ENCODE measurements at regions not wholly inside any gene's neighbourhood (a gene's known extent, or its start where the extent isn't known, plus 50 kb on each side); places are given as distances from the start of the nearest gene placed in this dataset.
"Not testable (repeated sequence)": the region's sequence is repeated elsewhere in the genome, so short reads cannot be mapped to it uniquely, and the experiment has no call there.

GRCh38 chr5:161036296-161036695 is 184.3 kb upstream of the ATP10B start:
- no peak for DNase-seq

GRCh38 chr5:161034451-161034850 is 182.4 kb upstream of the ATP10B start:
- DNase-seq = no peak

DNA sequence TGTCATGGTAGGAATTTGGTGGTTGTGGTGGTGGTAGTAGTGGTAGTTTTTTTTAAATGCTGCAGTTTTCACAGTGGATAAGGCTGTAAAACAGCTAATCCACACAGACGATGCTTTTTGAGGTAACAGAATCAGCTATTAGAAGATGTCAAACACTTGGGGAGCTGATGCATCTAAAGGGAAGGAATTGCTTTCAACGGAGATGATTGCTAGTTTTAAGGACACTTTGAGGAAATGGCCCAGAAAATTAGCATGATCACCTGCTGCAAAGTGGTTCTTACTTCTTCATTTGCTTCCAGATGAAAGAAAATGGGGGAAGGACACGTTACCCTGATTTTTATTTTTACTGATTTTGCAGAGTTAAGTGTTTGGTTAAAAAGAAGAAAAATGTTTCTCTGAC is 178.2 kb upstream of the ATP10B start:
- DNase-seq = no peak

- DNase-seq = peak in 3 of 51 donors; percentile 1 to 3 (median 2)
These were observed 175.8 kb upstream of the ATP10B start for GRCh38 chr5:161027763-161028162.

GRCh38 chr5:161023551-161023950 is 171.5 kb upstream of the ATP10B start:
- no peak for DNase-seq

GRCh38 chr5:161022151-161022550 is 170.1 kb upstream of the ATP10B start:
- no peak for DNase-seq

DNA sequence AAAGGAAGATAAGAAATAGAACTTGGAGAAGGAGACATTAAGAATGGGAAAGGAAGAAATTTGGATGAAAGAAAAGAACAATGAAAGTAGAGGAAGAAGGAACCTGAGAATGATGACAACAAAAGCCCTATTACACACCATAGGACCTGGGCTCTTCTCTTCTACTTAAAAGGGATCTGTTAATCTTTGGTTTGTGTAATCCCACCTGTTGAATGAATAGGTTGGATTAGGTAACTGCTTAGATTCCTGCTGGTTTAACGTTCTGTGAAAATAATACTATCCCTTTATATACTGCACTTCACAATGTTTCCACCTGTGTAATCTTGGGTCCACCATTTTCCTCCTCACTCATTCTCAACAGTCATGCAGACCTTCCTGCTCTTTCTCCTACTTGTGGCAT is 157.8 kb upstream of the ATP10B start:
- DNase-seq = no peak

GRCh38 chr5:161009194-161009593 is 157.2 kb upstream of the ATP10B start:
- DNase-seq = no peak

DNA sequence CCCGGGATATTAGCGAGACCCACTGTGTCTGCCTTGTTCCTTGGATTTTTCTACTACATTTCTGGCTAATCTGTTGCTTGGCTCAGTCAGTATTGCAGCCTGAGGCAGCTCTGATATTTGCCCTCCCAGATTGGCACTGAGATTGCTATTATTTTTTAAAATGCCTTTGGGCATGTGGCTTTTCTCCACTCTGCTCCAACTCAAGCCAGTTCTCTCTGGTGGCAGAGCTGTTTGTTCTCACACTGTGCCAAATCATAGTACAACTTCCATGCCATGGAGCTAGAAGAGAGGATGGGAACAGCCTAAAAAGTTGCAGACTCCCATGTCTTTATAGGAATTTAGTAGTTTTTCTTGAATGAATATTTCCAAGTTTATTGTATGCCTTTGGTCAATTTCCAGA is 155.9 kb upstream of the ATP10B start:
- no peak for DNase-seq

DNA sequence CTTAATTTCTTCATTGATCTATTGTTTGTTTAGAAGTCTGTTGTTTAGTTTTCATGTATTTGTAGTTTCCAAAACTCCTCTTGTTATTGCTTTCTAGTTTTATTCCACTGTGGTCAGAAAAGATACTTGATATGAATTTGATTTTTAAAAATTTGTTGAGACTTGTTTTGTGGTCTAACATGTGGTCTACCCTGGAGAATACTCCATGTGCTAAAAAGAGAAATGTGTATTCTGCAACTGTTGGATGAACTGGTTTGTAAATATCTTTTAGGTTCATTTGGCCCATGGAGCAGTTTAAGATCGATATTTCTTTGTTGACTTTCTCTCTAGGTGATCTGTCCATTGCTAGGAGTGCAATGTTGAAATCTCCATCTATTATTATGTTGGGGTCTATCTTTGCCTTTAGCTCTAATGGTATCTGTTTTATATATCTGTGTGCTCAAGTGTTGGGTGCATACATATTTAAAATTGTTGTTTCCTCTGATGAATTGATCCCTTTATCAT is 150.6 kb upstream of the ATP10B start:
- DNase-seq = no peak

DNA sequence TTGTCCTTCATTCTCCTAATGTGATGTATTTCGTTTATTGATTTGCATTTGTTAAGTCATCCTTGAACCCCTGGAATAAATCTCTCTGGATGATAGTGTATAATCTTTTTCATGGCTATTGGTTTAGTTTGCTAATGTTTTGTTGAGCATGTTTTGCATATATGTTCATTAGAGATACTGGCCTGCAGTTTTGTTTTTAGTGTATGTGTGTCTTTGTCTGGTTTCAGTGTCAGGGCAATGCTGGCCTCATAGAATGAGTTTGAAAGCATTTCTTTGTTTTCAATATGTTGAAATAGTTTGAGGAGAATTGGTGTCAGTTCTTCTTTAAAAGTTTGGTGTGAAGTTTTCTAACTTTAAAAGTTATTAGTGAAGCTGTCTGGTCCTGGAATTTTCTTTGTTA is 149.6 kb upstream of the ATP10B start:
- DNase-seq = no peak

- not testable (repeated sequence) for DNase-seq
These were observed 149.1 kb upstream of the ATP10B start for GRCh38 chr5:161001142-161001541.

GRCh38 chr5:160991205-160991604 is 139.2 kb upstream of the ATP10B start:
- DNase-seq = no peak

GRCh38 chr5:160979385-160979784 is 127.4 kb upstream of the ATP10B start:
- DNase-seq = no peak

GRCh38 chr5:160978944-160979343 is 126.9 kb upstream of the ATP10B start:
- DNase-seq = no peak

GRCh38 chr5:160976181-160976580 is 124.2 kb upstream of the ATP10B start:
- no peak for DNase-seq

DNA sequence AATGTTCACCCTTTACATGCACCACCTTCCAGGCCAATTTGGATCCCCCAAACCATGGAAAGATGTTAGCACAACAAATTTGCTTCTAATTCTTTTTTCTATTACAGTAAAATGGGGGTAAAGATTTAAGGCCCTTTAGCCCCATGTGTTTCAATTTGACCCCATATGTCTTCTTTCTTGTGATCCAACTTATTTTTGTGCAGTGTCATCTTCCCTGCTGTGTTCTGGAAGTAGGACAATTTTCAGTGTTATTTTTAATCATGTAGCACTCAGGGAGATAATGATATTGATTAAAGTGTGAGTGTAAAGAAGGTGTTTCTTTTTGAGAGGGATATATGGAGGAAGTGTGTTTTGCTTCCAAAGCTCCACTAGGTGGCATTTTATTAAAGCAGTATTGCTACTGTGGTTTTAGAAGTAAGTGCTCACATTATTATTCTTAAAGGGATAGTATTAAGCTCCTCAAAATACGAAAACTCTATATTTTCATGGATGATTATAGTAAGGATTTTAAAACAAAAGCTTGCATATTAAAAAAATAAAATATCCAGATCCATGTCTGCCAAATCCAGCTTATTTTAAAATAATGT is 118.7 kb upstream of the ATP10B start:
- DNase-seq = no peak

DNA sequence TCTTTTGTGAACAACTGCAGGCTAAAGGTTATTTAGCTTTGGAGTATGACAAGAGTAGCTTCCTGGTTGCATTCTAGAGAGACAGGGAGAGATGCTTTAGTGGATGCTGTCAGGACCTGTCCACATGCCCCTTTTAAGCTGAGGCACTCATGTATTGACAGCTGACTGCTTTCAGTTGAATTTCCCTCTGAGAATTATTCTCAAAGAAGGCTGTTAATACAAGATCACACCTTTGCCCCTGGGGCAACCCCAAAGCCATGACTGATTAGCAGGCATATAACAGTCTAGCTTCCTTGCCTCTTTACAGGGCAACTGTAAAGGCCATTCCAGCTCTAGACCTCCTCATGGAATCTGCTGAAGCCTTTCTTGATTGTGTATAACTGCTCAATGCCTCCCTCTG is 117.6 kb upstream of the ATP10B start:
- no peak for DNase-seq

GRCh38 chr5:160968480-160968879 is 116.5 kb upstream of the ATP10B start:
- DNase-seq = no peak

- DNase-seq = no peak
These were observed 114.9 kb upstream of the ATP10B start for GRCh38 chr5:160966921-160967320.

DNA sequence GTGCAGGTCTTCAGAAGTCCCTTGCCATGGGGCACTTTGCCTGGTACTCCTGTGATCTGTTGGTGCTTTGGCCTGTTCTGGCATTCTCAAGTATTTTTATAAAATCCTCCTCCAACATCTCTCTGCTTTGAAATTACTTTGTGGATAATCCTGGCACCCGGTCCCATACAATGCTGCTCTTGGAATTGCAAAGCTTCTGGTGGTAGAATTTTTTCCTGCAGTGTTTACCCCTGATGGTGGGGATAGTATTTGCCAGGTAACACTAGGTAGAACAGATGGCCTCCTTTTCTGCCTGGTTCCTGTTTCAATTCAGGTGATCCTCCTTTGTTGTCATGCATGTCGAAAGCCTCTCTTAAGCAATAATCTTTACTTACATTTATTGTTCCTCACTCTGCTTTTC is 109.8 kb upstream of the ATP10B start:
- no peak for DNase-seq

DNA sequence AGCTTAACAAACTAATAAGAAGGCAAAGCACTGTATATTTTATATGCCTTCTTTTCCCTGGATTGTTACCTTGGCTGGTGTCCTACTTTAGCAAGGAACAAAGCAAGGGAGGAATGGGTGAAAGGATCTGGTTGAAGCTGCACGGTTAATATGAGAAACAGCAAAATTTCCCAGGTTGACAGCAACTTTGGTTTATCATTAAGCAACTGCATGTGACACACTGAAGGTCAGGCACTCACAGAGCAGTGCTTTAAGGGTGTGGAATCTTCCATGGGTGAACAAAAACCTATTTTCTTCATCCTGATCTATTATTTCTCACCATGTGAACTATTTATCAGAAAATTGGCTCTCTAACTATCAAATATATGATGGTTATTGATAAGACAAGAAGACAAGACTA is 109.0 kb upstream of the ATP10B start:
- no peak for DNase-seq

- no peak for DNase-seq
These were observed 108.6 kb upstream of the ATP10B start for GRCh38 chr5:160960592-160960991.

DNA sequence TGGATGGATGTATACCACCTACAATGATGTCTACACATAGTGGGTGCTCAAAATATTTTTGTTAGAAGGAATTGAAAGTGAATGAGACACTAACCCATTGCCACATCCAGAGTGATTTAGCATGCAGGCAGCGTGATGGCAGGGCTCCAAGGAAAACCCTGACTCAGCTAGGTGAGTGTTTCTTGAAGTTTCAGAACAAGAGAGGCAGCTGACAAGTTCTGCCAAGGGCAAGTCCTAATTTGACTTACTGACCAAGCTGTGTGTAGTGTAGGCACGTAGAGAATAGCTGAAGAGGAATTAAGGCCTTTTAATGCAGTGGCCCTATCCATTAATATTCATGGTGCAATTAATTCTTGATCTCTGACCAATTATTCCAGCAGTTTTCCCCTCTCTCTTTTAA is 107.8 kb upstream of the ATP10B start:
- DNase-seq = peak in 2 of 51 donors; percentile 1 to 3

Measured in hypothalamus (tissue), 51 donors.